PC-3 (cell line): ENCODE measurements at regions not wholly inside any gene's neighbourhood (a gene's known extent, or its start where the extent isn't known, plus 50 kb on each side); places are given as distances from the start of the nearest gene placed in this dataset.

ENCODE experiments used
- ATAC-seq: fragments of 200-7000 bp; cut with Tn5 transposase; 2 replicates; pipeline ENCODE4 v1.9.1; 2020; ENCODE audit warnings: mild to moderate bottlenecking, moderate library complexity
- BruUV-seq: library from RNA; stranded (reverse); fragments of 400-500 nt; replicated peaks from 2 replicates; lab custom pipeline; 2021; lab: Mats Ljungman, UMichigan
- CTCF ChIA-PET: fragments of 300-600 bp; sonication (Branson Sonifier 250); formaldehyde crosslinking; loops from one replicate; lab custom pipeline; 2022; ENCODE audit warnings: antibody characterized with exemption; lab: Charles Lee
- POLR2A ChIA-PET: fragments of 300-600 bp; sonication (Branson Sonifier 250); formaldehyde crosslinking; loops from one replicate; lab custom pipeline; 2022; ENCODE audit warnings: antibody characterized with exemption; ENCODE audit not compliant: unreplicated experiment; lab: Charles Lee
- DNase-seq: peaks from one replicate; pipeline ENCODE4 v3.0.0-alpha.2; 2015
- H2AFZ ChIP-seq: fragments of 300-600 bp; sonication (generic); 2 replicates; pipeline ENCODE4 v1.6.0; 2016; ENCODE audit warnings: antibody characterized with exemption, low read length
- H3F3A ChIP-seq: fragments of 300-600 bp; sonication (generic); one replicate; pipeline ENCODE4 v1.6.0; 2017; ENCODE audit warnings: antibody characterized with exemption, low read length, control low read depth, mild to moderate bottlenecking; ENCODE audit not compliant: unreplicated experiment
- H3K27ac ChIP-seq: fragments of 300-600 bp; sonication (generic); 2 replicates; pipeline ENCODE4 v1.5.1; 2016; ENCODE audit warnings: mild to moderate bottlenecking, low read length
- H3K27me3 ChIP-seq: fragments of 300-600 bp; sonication (generic); 2 replicates; pipeline ENCODE4 v1.6.1; 2016; ENCODE audit warnings: low read length, mixed read lengths
- H3K36me3 ChIP-seq: fragments of 300-600 bp; sonication (generic); 2 replicates; pipeline ENCODE4 v1.6.1; 2016; ENCODE audit warnings: low read depth, mixed run types, low read length, mixed read lengths
- H3K4me1 ChIP-seq: fragments of 300-600 bp; sonication (generic); 2 replicates; pipeline ENCODE4 v1.5.1; 2016; ENCODE audit warnings: low read length; ENCODE audit not compliant: insufficient read depth
- H3K4me2 ChIP-seq: fragments of 300-600 bp; sonication (generic); 2 replicates; pipeline ENCODE4 v1.6.0; 2016; ENCODE audit warnings: low read length
- H3K4me3 ChIP-seq: fragments of 300-600 bp; sonication (generic); 2 replicates; pipeline ENCODE4 v1.5.1; 2016; ENCODE audit warnings: mild to moderate bottlenecking, low read length, mixed read lengths
- H3K79me2 ChIP-seq: fragments of 300-600 bp; sonication (generic); 2 replicates; pipeline ENCODE4 v1.6.1; 2017; ENCODE audit warnings: low read length, mixed read lengths
- H3K9ac ChIP-seq: fragments of 300-600 bp; sonication (generic); 2 replicates; pipeline ENCODE4 v1.6.0; 2016; ENCODE audit warnings: mild to moderate bottlenecking, low read length
- H3K9me2 ChIP-seq: fragments of 300-600 bp; sonication (generic); replicated peaks from 2 replicates; pipeline ENCODE4 v1.6.1; 2016; ENCODE audit warnings: mixed run types, low read length, mixed read lengths
- H3K9me3 ChIP-seq: fragments of 300-600 bp; sonication (generic); 2 replicates; pipeline ENCODE4 v1.6.1; 2016; ENCODE audit warnings: low read length, mixed read lengths
- H4K20me1 ChIP-seq: fragments of 300-600 bp; sonication (generic); 2 replicates; pipeline ENCODE4 v1.6.1; 2016; ENCODE audit warnings: low read length, mixed read lengths
- CTCF ChIP-seq: fragments of 300-600 bp; sonication (generic); conservative IDR thresholded peaks from 2 replicates; pipeline ENCODE4 v1.5.1; 2017; ENCODE audit warnings: antibody characterized with exemption, low read depth, mild to moderate bottlenecking, low read length
- EZH2 ChIP-seq: fragments of 300-600 bp; sonication (generic); IDR thresholded peaks from one replicate; pipeline ENCODE4 v1.6.1; 2017; ENCODE audit warnings: antibody characterized with exemption, mild to moderate bottlenecking, low read length; ENCODE audit not compliant: unreplicated experiment
- EZH2phosphoT487 ChIP-seq: fragments of 300-600 bp; sonication (generic); IDR thresholded peaks from 2 replicates; pipeline ENCODE4 v1.6.1; 2018; ENCODE audit warnings: mild to moderate bottlenecking, antibody characterized with exemption, low read length, borderline replicate concordance
- intact Hi-C: fragments of 100-400 bp; cut with micrococcal nuclease; formaldehyde crosslinking; loops from 2 replicates; pipeline ENCODE4 v1.9.0; 2023

DNA sequence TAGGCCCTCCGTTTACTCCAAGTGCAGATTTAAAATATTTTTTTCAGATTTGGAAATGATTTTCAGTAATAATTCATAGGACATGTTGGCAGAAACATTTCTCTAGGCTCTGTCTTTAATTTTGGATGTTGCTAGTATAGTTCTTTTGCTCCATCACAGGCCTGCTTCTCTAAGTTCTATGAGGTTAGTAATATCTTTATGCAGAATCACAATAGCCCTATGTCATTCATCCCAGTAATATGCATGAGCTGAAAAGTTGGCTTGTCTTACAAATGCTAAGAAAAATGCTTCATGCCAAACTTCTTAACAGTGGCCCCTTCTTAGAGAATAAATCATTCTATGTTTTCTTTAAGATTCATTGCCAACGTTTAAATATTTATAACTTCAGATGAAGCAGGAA lies 148.3 kb upstream of the TLL1 start:
- ChIA-PET POLR2A (no interaction called here), CTCF (no interaction called here)
- DNase-seq (no peak), ATAC-seq (no peak)
- H3K79me2 ChIP-seq, result no peaks in the 10 kb centered on the region
- no peak overlapping the region for H3K4me2 ChIP-seq
- H3K4me3 ChIP-seq, result no peak overlapping the region
- no TSS peak for BruUV-seq
- H3K9me2 ChIP-seq, result no peaks in the 10 kb centered on the region
- no peaks in the 10 kb centered on the region for H3F3A ChIP-seq
- intact Hi-C loops, result no loop called here
- no peak overlapping the region for H2AFZ ChIP-seq
- no peak overlapping the region for H3K27ac ChIP-seq
- no peaks in the 10 kb centered on the region for H3K27me3 ChIP-seq
- H3K9ac ChIP-seq, result no peak overlapping the region
- no peaks in the 10 kb centered on the region for H3K9me3 ChIP-seq
- peaks cover 12% of the 10 kb centered on the region for H3K4me1 ChIP-seq
- no peaks in the 10 kb centered on the region for H4K20me1 ChIP-seq
- TF ChIP-seq EZH2phosphoT487, result no peak
- no peak for TF ChIP-seq CTCF
- TF ChIP-seq EZH2, result no peak
- H3K36me3 ChIP-seq, result no peaks in the 10 kb centered on the region

GRCh38 chr4:165725352-165725751 lies 147.7 kb upstream of the TLL1 start:
- Histone ChIP-seq H4K20me1 (no peaks in the 10 kb centered on the region), H3K9me3 (no peaks in the 10 kb centered on the region), H3K9me2 (no peaks in the 10 kb centered on the region), H3K36me3 (no peaks in the 10 kb centered on the region), H3F3A (no peaks in the 10 kb centered on the region), H3K27me3 (no peaks in the 10 kb centered on the region), H3K4me2 (no peak overlapping the region), H3K4me1 (peaks cover 12% of the 10 kb centered on the region), H2AFZ (no peak overlapping the region), H3K4me3 (no peak overlapping the region), H3K79me2 (no peaks in the 10 kb centered on the region), H3K9ac (no peak overlapping the region), H3K27ac (no peak overlapping the region)
- CTCF ChIA-PET, result no interaction called here
- no TSS peak for BruUV-seq
- DNase-seq (no peak), ATAC-seq (no peak)
- no peak for TF ChIP-seq EZH2phosphoT487
- TF ChIP-seq EZH2, result no peak
- no peak for TF ChIP-seq CTCF
- POLR2A ChIA-PET, result no interaction called here
- intact Hi-C loops, result no loop called here

- peaks cover 12% of the 10 kb centered on the region for H3K4me1 ChIP-seq
- H3K4me2 ChIP-seq, result no peak overlapping the region
- POLR2A ChIA-PET, result no interaction called here
- ATAC-seq (no peak), DNase-seq (no peak)
- no TSS peak for BruUV-seq
- no peaks in the 10 kb centered on the region for H3K27me3 ChIP-seq
- no peaks in the 10 kb centered on the region for H3K36me3 ChIP-seq
- H3K4me3 ChIP-seq, result no peak overlapping the region
- no peaks in the 10 kb centered on the region for H3K9me3 ChIP-seq
- H3K9me2 ChIP-seq, result no peaks in the 10 kb centered on the region
- CTCF ChIA-PET, result no interaction called here
- H3K27ac ChIP-seq, result no peak overlapping the region
- no peak for TF ChIP-seq EZH2phosphoT487
- no peak for TF ChIP-seq CTCF
- TF ChIP-seq EZH2, result no peak
- H3K9ac ChIP-seq, result no peak overlapping the region
- H4K20me1 ChIP-seq, result no peaks in the 10 kb centered on the region
- H2AFZ ChIP-seq, result no peak overlapping the region
- no peaks in the 10 kb centered on the region for H3F3A ChIP-seq
- intact Hi-C loops, result no loop called here
- no peaks in the 10 kb centered on the region for H3K79me2 ChIP-seq
These were observed 146.2 kb upstream of the TLL1 start for GRCh38 chr4:165726831-165727230.
